ENCODE measurements at regions not wholly inside any gene's neighbourhood (a gene's known extent, or its start where the extent isn't known, plus 50 kb on each side); places are given as distances from the start of the nearest gene placed in this dataset.

GRCh38 chr16:80164966-80165550, 375.7 kb upstream of the DYNLRB2 start:
- H3K27ac ChIP-seq: no peak overlapping the region
- H3K4me1 ChIP-seq: no peaks in the 10 kb centered on the region
- no peaks in the 10 kb centered on the region for H3K27me3 ChIP-seq
- no peak for TF ChIP-seq POLR2AphosphoS5 (IDR thresholded peaks at IDR 0.05)
- TF ChIP-seq EP300 (IDR thresholded peaks at IDR 0.05): no peak
- TF ChIP-seq POLR2A (IDR thresholded peaks at IDR 0.05): no peak
- no peak for TF ChIP-seq CTCF (IDR thresholded peaks at IDR 0.05)
- H3K36me3 ChIP-seq: no peaks in the 10 kb centered on the region
- no peak overlapping the region for H3K4me3 ChIP-seq
- no peak for DNase-seq
- intact Hi-C loops (cut with DNase I): no loop called here
- 80 to 85% methylated on average over 5 of the region's 5 CpGs for WGBS, 2 donors
- H3K9me3 ChIP-seq: peaks cover 0 to 4% (median 0%) of the 10 kb centered on the region in 4 donors

GRCh38 chr16:80163339-80163738, 377.5 kb upstream of the DYNLRB2 start:
- intact Hi-C loops (cut with DNase I): no loop called here
- no peaks in the 10 kb centered on the region for H3K36me3 ChIP-seq
- no peak for DNase-seq
- no peak overlapping the region for H3K4me3 ChIP-seq
- H3K9me3 ChIP-seq: peaks cover 0 to 4% (median 0%) of the 10 kb centered on the region in 4 donors
- H3K27me3 ChIP-seq: no peaks in the 10 kb centered on the region
- no peaks in the 10 kb centered on the region for H3K4me1 ChIP-seq
- WGBS, 2 donors: 48 to 77% methylated on average over 4 of the region's 4 CpGs
- TF ChIP-seq POLR2A (IDR thresholded peaks at IDR 0.05) (no peak), EP300 (IDR thresholded peaks at IDR 0.05) (no peak), CTCF (IDR thresholded peaks at IDR 0.05) (no peak), POLR2AphosphoS5 (IDR thresholded peaks at IDR 0.05) (no peak)
- H3K27ac ChIP-seq: no peak overlapping the region

DNA sequence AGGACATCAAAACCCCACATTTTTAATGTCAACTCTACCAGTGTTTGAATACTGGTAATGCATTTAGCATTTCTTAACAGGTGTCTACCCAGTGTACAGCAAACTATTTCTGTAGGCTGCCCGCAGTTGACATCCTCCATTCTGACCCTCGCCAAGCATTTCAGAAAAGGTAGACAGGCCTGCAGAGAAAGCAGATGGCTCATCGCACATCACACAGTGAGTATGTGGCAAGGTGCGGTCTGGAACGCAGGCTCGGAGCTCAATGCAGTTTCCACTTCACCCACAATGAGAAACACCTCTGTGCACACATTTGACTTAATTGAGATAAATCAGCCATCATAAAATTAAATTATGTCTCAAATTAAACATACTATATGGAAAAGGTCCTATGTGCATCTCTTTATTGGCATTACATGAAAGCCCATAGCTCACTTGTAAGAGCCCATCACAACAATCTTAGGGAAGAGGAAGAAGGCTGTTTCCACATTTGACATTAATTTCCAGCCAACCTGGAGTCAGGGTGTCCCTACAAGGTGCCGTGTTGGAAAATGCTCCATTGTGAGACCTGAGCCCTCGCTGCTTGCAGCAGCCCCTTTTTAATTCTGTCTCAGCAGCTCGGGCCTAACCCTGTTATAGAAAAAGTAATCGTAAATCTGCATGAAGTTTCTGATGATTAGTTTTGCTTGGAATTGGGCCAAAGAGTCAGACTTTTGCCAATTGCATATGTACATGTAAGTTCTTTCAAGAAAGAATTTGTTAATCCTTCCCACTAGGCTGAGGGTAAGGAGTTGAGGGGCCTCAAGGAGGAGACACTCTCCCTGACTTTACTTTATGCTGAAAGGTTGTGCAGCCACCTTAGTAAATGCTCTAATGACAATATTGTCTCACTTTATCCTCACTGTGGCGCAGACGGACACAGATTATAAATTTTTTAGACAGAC, 378.7 kb upstream of the DYNLRB2 start:
- no peaks in the 10 kb centered on the region for H3K36me3 ChIP-seq
- peaks cover 0 to 4% (median 0%) of the 10 kb centered on the region in 4 donors for H3K9me3 ChIP-seq
- intact Hi-C loops (cut with DNase I): no loop called here
- DNase-seq: no peak
- H3K4me1 ChIP-seq: no peaks in the 10 kb centered on the region
- H3K27ac ChIP-seq: no peak overlapping the region
- H3K27me3 ChIP-seq: no peaks in the 10 kb centered on the region
- TF ChIP-seq CTCF (IDR thresholded peaks at IDR 0.05): no peak
- no peak for TF ChIP-seq EP300 (IDR thresholded peaks at IDR 0.05)
- no peak for TF ChIP-seq POLR2AphosphoS5 (IDR thresholded peaks at IDR 0.05)
- WGBS, 2 donors: 80 to 90% methylated on average over 12 of the region's 12 CpGs
- H3K4me3 ChIP-seq: no peak overlapping the region

DNA sequence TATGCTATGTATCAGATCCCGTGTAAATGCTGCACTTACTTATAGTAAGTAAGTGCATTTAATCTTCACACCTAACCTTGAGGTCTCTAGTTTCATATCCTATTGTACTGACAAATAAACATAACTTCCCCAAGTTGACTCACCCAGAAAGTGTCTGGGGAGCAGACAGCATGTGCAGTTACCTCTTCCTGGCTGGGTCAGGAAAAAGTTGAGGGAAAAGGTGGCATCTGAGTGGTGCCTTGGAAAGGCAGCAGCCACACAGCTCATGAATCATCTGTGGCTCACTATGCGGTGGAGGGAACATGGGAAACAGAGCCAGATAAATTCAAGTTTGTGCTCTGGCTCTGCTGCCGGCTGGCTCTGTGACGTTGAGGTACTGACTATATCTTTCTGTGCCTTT, 382.0 kb upstream of the DYNLRB2 start:
- TF ChIP-seq EP300 (IDR thresholded peaks at IDR 0.05): no peak
- TF ChIP-seq POLR2A (IDR thresholded peaks at IDR 0.05): no peak
- no peak for TF ChIP-seq POLR2AphosphoS5 (IDR thresholded peaks at IDR 0.05)
- no peak for TF ChIP-seq CTCF (IDR thresholded peaks at IDR 0.05)
- Histone ChIP-seq H3K36me3 (no peaks in the 10 kb centered on the region), H3K4me3 (no peak overlapping the region), H3K27me3 (no peaks in the 10 kb centered on the region), H3K9me3 (no peaks in the 10 kb centered on the region), H3K4me1 (no peaks in the 10 kb centered on the region), H3K27ac (no peak overlapping the region)
- DNase-seq: no peak
- WGBS, 2 donors: 85 to 92% methylated on average over 4 of the region's 4 CpGs
- intact Hi-C loops (cut with DNase I): no loop called here
